Mammary epithelial cell (primary cell): ENCODE measurements at regions not wholly inside any gene's neighbourhood (a gene's known extent, or its start where the extent isn't known, plus 50 kb on each side); places are given as distances from the start of the nearest gene placed in this dataset.

ENCODE experiments used
- EZH2 ChIP-seq: IDR thresholded peaks from 2 replicates; pipeline ENCODE4 v1.6.1; 2012; ENCODE audit warnings: low read length, inconsistent platforms, borderline replicate concordance
- TF ChIP-seq, protein P1 (sequence below), 2 donors: IDR thresholded peaks in 1 of 2; conservative IDR thresholded peaks in 1 of 2; 2 replicates each; pipeline ENCODE4 v1.5.1; 2011 to 2012; ENCODE audit warnings: inconsistent platforms in 2 of 2, low read length in 2 of 2, mild to moderate bottlenecking in 2 of 2, control low read depth in 1 of 2, low read depth in 1 of 2; ENCODE audit not compliant: insufficient read depth in 1 of 2; ENCODE audit errors: extremely low read depth in 1 of 2

DNA sequence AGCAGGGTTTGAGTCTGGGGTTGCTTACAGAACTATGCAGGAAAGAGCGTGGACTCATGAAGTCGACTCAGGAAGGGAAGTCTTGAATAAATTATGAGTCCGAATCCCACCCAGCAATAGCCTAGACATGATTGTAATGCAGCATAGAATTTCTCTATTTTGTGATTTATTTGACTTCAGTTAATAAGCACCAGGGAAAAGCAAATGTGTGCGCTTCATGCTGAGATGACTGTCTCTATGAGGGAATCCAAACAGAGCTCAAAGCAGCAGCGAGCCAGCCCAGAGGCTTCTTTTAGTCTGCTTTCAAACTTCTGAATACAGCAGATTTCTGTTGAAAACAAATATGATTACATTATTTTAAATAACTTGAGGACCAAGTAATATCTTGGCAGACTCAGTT is 188.0 kb downstream of the SEMA6A start:
- TF ChIP-seq, protein P1, sequence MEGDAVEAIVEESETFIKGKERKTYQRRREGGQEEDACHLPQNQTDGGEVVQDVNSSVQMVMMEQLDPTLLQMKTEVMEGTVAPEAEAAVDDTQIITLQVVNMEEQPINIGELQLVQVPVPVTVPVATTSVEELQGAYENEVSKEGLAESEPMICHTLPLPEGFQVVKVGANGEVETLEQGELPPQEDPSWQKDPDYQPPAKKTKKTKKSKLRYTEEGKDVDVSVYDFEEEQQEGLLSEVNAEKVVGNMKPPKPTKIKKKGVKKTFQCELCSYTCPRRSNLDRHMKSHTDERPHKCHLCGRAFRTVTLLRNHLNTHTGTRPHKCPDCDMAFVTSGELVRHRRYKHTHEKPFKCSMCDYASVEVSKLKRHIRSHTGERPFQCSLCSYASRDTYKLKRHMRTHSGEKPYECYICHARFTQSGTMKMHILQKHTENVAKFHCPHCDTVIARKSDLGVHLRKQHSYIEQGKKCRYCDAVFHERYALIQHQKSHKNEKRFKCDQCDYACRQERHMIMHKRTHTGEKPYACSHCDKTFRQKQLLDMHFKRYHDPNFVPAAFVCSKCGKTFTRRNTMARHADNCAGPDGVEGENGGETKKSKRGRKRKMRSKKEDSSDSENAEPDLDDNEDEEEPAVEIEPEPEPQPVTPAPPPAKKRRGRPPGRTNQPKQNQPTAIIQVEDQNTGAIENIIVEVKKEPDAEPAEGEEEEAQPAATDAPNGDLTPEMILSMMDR (conservative IDR thresholded peaks at IDR 0.05 in 1 of 2, IDR thresholded peaks at IDR 0.05 in 1 of 2; ENCODE audit: extremely low read depth in 1 of 2, insufficient read depth in 1 of 2, low read depth in 1 of 2, low read length in 2 of 2): no peak
- TF ChIP-seq EZH2: no peak
